AG20443 (cell line): ENCODE measurements at regions not wholly inside any gene's neighbourhood (a gene's known extent, or its start where the extent isn't known, plus 50 kb on each side); places are given as distances from the start of the nearest gene placed in this dataset.

Experiments
- DNase-seq: peaks from one replicate; pipeline ENCODE4 v3.0.0; 2012; ENCODE audit warnings: low spot score, mixed read lengths

GRCh38 chr1:48164571-48164970 is 57.9 kb upstream of the SLC5A9 start:
- DNase-seq = no peak

- DNase-seq = no peak
Measured at GRCh38 chr1:48160486-48161132, 61.9 kb upstream of the SLC5A9 start.

- DNase-seq = no peak
Measured at GRCh38 chr1:48139275-48139674, 83.2 kb upstream of the SLC5A9 start.

- no peak for DNase-seq
Measured at GRCh38 chr1:48127735-48128685, 94.5 kb upstream of the SLC5A9 start.

DNA sequence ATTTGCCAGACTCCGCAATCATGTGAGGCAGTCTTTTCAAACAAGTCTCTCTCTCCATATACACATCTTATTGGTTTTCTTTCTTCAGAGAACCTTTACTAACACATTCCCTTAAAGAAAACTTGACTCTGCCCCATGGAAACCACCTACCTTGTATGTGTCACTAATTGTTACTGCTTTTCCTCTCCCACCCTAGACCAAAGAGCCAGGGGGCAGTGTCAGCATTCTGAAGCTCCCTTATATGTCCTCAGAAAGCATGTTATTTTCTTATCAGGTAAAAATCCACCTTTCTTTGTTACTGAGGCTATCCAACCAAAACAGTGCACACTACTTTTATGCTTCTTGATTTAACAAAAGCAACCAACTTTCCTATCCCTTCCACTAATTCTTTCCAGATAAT is 98.9 kb upstream of the SLC5A9 start:
- no peak for DNase-seq

GRCh38 chr1:48121955-48122354 is 100.6 kb upstream of the SLC5A9 start:
- DNase-seq = no peak

DNA sequence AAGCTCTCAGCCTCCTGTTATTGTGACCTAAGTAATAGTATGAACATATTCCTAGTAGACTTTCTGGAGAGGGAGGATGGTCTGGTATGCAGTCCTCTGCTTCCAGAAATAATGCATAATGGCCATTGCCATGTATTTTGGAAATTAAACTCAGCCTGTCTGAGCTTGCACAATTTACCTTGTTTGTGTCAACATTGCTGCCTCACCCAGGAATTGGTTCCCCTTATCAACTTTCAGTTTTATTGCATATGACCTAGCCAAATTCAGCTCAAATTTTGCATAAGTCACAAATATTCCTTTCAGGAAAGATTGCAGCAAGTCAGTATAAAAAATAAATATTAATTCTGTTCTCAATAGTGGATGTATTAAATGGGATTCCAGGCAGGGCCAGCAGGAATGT is 101.9 kb upstream of the SLC5A9 start:
- no peak for DNase-seq

DNA sequence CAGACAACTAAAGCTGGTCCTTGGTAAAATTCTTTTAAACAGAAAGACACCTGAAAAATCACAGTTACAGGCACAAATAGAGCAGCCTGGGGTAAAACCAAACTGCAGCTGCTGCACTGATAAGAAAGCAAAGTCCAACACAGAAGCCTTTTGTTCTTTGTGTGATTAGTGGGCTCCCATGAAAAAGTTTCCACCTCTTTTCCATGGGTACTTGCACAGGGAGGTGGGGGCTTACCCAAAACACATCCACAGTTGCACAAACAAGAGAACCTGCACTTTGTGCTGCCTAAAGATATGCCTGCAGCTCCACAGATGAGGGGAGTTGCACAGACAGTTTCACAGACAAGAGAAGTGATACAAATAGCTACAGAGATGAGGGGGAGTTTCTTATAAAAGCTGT is 106.7 kb upstream of the SLC5A9 start:
- no peak for DNase-seq

DNA sequence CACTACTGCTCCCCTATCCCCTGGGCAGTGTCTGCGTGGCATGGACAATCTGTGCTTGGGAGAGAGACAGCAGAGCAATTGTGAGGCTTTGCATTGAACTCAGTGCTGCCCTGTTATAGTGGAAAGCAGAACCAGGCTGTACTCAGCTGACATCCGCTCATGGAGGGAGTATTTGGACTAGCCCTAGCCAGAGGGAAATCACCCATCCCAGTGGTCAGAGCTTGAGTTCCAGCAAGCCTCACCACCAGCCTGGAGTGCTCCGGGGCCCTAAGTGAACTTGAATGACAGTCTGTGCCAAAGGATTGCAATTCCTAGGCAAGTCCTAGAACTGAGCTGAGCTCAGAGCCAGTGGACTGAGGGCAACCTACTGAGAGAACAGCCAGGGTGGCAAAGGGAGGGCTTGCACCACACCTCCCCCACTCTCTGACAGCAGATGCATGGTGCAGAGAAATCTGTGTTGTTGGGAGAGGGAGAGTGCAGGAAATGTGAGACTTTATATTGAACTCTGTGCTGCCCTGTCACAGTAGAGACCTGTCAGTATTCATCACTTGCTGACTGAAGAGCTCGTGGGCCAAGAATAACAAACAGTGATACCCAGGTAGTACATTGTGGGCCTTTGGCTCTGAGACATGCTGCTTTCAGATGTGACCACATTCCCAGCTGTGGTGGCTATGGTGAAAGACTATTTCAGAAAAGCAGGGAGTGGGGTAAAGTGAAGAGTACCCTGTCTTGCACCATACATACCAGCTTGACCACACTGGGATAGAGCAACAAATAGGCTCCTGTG is 107.7 kb upstream of the SLC5A9 start:
- DNase-seq = no peak

DNA sequence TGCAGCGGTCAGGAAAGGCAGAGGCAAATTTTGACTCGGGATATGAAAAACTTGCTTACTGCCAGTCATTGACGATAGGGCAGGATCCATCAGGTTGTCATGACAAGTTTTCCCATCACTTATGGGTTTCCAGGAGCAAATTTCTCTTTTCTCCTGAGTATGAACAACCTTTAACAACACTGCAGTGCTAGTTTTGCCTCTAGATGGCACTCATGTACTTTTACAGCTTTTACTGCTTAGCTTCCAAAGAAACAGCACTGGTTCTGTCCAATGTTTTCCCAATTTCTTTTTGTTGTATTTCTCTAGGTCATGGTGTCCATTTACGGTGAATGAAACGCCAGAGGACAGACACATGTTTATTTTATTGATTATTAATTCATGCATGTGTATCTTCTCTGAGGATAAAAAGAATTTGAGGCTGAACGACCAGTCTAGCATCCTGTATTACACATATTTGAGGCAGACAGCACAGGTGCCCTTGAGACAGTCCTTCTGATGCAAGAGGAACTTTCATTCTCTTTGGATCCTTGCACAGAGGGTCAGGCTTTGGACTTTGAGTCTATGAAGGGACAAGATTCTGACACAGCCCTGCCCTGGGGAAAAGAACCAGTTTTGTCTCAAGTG is 112.3 kb upstream of the TRABD2B start:
- DNase-seq = peak; percentile 52

GRCh38 chr1:48107516-48107915 is 110.3 kb upstream of the TRABD2B start:
- DNase-seq = no peak

- DNase-seq = no peak
Measured at GRCh38 chr1:48106049-48106448, 108.9 kb upstream of the TRABD2B start.

- DNase-seq = no peak
Measured at GRCh38 chr1:48105165-48105564, 108.0 kb upstream of the TRABD2B start.

DNA sequence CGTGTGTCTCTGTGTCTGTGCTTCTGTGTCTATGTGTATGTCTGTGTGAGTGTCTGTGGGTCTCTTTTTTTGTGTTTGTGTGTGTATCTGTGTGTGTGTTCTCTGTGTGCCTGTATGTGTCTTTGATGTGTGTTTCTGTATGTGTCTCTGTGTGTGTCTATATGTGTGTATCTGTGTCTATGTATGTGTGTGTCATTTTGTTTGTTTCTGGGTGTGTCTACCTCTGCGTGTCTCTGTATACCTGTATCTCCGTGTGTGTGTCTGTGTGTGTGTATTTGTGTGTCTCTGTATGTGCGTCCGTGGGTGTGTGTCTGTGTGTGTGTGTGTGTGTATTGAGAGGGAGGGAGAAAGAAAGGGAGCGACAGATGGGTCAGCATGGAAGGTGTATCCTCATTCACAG is 106.3 kb upstream of the TRABD2B start:
- DNase-seq = no peak

DNA sequence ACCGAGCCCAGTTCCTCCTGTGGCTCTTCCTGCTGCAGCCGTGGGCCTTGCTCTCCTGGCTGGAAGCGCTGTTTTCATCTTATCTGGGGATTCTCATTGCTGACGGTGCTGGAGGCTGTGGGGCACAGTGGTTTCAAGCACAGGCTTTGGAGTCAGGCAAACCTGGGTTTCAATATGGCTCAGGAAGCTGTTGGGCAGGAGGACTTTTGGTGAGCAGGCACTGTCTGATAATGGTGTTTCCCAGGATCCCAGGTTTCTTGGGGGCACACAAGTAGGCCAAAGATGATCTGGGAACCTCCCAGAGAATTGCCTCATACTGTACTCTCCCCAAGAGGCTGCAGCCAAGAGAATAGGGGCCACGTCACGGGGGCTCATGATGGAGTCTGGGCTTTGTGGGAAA is 105.6 kb upstream of the TRABD2B start:
- DNase-seq = no peak

GRCh38 chr1:48099072-48099773 is 102.0 kb upstream of the TRABD2B start:
- no peak for DNase-seq

- DNase-seq = peak; percentile 55
Measured at GRCh38 chr1:48093696-48094528, 96.7 kb upstream of the TRABD2B start.

GRCh38 chr1:48093147-48093546 is 96.0 kb upstream of the TRABD2B start:
- no peak for DNase-seq

- no peak for DNase-seq
Measured at GRCh38 chr1:48092401-48092800, 95.2 kb upstream of the TRABD2B start.

DNA sequence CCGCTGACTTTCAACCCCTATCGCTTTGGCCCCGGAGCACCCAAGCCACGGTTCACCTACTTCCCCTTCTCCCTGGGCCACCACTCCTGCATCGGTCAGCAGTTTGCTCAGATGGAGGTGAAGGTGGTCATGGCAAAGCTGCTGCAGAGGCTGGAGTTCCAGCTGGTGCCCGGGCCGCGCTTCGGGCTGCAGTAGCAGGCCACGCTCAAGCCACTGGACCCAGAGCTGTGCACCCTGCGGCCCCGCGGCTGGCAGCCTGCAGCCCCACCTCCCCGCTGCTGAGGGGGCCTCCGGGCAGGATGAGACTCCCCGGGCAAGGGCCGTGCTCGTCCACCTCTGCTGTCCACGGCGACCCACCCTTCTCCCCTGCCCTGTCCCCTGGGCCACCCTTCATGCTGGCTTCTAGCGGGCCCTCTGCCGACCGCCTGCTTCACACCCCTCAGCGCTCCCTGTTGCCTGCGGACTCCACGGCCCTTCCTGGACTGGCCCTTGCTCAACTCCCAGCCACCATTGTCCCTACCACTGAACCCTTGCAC is 92.2 kb upstream of the TRABD2B start:
- no peak for DNase-seq
